Natural killer cell (primary cell): ENCODE measurements at regions not wholly inside any gene's neighbourhood (a gene's known extent, or its start where the extent isn't known, plus 50 kb on each side); places are given as distances from the start of the nearest gene placed in this dataset.

Experiments
- ATAC-seq, 3 donors: fragments of 150-1000 bp in 2 of 3; fragments of 200-7000 bp in 1 of 3; cut with Tn5 transposase; 1 replicate in 1 of 3; 2 replicates in 2 of 3; pipeline ENCODE4 v1.10.0; 2021; ENCODE audit warnings: mild to moderate bottlenecking in 2 of 3, moderate library complexity in 2 of 3
- DNase-seq, 2 donors: peaks; one replicate each; pipeline versions ENCODE4 v3.0.0 to v3.0.0-alpha.2; 2013 to 2021; ENCODE audit warnings: mixed read lengths in 1 of 2
- H3K27ac ChIP-seq: one replicate; pipeline ENCODE4 v1.5.1; 2013; ENCODE audit warnings: mild to moderate bottlenecking, low read length
- H3K27me3 ChIP-seq: one replicate; pipeline ENCODE4 v1.6.1; 2013; ENCODE audit warnings: low read length; ENCODE audit not compliant: control insufficient read depth, insufficient read depth
- H3K36me3 ChIP-seq: one replicate; pipeline ENCODE4 v1.6.1; 2013; ENCODE audit warnings: low read length; ENCODE audit not compliant: control insufficient read depth, insufficient read depth
- H3K4me1 ChIP-seq: one replicate; pipeline ENCODE4 v1.6.1; 2013; ENCODE audit warnings: low read length; ENCODE audit not compliant: control insufficient read depth, insufficient read depth
- H3K4me3 ChIP-seq: one replicate; pipeline ENCODE4 v1.5.1; 2013; ENCODE audit warnings: low read length
- H3K9me3 ChIP-seq: one replicate; pipeline ENCODE4 v1.6.1; 2013; ENCODE audit warnings: low read length; ENCODE audit not compliant: control insufficient read depth, insufficient read depth
- H3K27ac Mint-ChIP-seq, 2 donors: one replicate each; pipeline ENCODE4 v1.8.0; 2022; ENCODE audit warnings: mild to moderate bottlenecking in 2 of 2, mixed read lengths in 2 of 2, moderate library complexity in 1 of 2
- H3K27me3 Mint-ChIP-seq, 2 donors: one replicate each; pipeline ENCODE4 v1.8.0; 2022; ENCODE audit warnings: low read depth in 2 of 2, mixed read lengths in 2 of 2
- H3K36me3 Mint-ChIP-seq: one replicate; pipeline ENCODE4 v1.8.0; 2022; ENCODE audit warnings: mixed read lengths
- H3K4me1 Mint-ChIP-seq, 2 donors: one replicate each; pipeline ENCODE4 v1.8.0; 2022; ENCODE audit warnings: mixed read lengths in 2 of 2
- H3K4me3 Mint-ChIP-seq: one replicate; pipeline ENCODE4 v1.8.0; 2022; ENCODE audit warnings: mild to moderate bottlenecking, moderate library complexity, mixed read lengths
- H3K9me3 Mint-ChIP-seq, 2 donors: one replicate each; pipeline ENCODE4 v1.8.0; 2022; ENCODE audit warnings: mixed read lengths in 2 of 2
- CTCF ChIP-seq: fragments of 200-600 bp; IDR thresholded peaks from one replicate; pipeline ENCODE4 v1.8.0; 2022; ENCODE audit warnings: antibody characterized with exemption
- WGBS: methylation state at CpG from one replicate; pipeline ENCODE4 v1.1.7; 2013; ENCODE audit warnings: missing lambda C conversion rate; ENCODE audit not compliant: insufficient coverage; 5-methylcytosine and 5-hydroxymethylcytosine counted together
- intact Hi-C: fragments of 100-400 bp; cut with micrococcal nuclease; formaldehyde crosslinking; loops from one replicate; pipeline ENCODE4 v1.14.2; 2022

GRCh38 chr4:181146051-181146450, 1097.2 kb upstream of the TENM3 start:
- ATAC-seq (no peak), DNase-seq (no peak)
- Histone ChIP-seq H3K4me3 (no peak overlapping the region), H3K27ac (no peak overlapping the region), H3K9me3 (no peaks in the 10 kb centered on the region), H3K36me3 (no peaks in the 10 kb centered on the region), H3K27me3 (no peaks in the 10 kb centered on the region), H3K4me1 (no peaks in the 10 kb centered on the region)
- no peaks in the 10 kb centered on the region for H3K9me3 Mint-ChIP-seq
- no peak overlapping the region for H3K4me3 Mint-ChIP-seq
- no peak overlapping the region for H3K27ac Mint-ChIP-seq
- H3K27me3 Mint-ChIP-seq = no peaks in the 10 kb centered on the region
- no peak for TF ChIP-seq CTCF
- WGBS = 90% methylated on average over 1 of the region's 1 CpG
- H3K36me3 Mint-ChIP-seq = no peaks in the 10 kb centered on the region
- intact Hi-C loops = no loop called here
- no peaks in the 10 kb centered on the region for H3K4me1 Mint-ChIP-seq

DNA sequence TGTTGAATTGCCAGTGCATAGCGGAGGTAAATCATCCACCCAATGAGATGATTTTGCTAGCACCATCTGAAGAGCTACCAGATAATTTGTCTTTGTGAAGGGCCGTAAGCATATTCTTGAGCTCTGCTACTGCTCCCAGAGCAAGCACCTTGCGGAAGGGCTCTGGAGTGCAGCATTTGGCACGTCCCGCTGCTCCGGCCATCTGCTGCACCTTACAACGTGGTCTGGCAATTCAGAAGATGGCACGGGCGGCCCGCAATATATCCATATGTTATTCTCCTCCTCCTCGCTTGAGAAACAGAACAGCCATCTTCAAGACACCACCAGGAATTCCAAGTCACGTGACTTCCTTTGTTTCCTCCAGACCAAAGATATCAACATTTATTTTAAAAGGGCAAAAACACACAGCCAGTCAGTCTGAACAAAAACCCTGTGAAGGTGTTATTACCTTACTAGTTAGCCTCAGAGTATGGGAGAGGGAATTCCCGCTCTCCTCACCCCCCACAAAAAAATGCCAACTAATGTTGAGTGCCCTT, 1095.7 kb upstream of the TENM3 start:
- no peak for ATAC-seq
- Mint-ChIP-seq H3K36me3 (no peaks in the 10 kb centered on the region), H3K27ac (no peak overlapping the region), H3K4me3 (no peak overlapping the region), H3K9me3 (no peaks in the 10 kb centered on the region), H3K27me3 (no peaks in the 10 kb centered on the region), H3K4me1 (no peaks in the 10 kb centered on the region)
- Histone ChIP-seq H3K9me3 (no peaks in the 10 kb centered on the region), H3K36me3 (no peaks in the 10 kb centered on the region), H3K27ac (no peak overlapping the region), H3K4me1 (no peaks in the 10 kb centered on the region), H3K4me3 (no peak overlapping the region), H3K27me3 (no peaks in the 10 kb centered on the region)
- no peak for DNase-seq
- WGBS = 87% methylated on average over 12 of the region's 13 CpGs
- TF ChIP-seq CTCF = no peak
- intact Hi-C loops = no loop called here

DNA sequence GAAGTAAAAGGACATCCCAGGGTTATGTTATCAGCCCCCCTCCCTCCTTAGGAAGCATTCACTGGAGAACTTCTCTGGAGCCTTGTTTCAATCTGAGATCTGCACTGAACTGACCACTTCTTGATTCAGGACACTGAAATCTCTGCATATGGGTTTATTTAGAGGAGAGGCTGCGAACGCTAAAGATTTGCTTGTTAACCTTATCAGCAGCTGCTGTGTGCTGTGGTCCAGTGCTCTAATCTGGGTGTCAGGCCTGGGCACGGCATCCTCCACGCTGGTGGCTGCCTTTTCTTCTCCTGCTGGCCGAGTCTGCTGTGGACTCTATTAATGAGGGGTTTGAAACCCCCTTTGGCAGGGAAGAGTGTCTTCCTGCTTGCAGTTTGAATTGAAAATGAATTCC, 1094.7 kb upstream of the TENM3 start:
- DNase-seq = no peak
- Mint-ChIP-seq H3K9me3 (peaks cover 0 to 3% of the 10 kb centered on the region in 2 donors), H3K4me3 (no peak overlapping the region), H3K27ac (no peak overlapping the region), H3K36me3 (no peaks in the 10 kb centered on the region), H3K27me3 (no peaks in the 10 kb centered on the region), H3K4me1 (no peaks in the 10 kb centered on the region)
- no peak for TF ChIP-seq CTCF
- 87% methylated on average over 4 of the region's 5 CpGs for WGBS
- Histone ChIP-seq H3K4me3 (no peak overlapping the region), H3K4me1 (no peaks in the 10 kb centered on the region), H3K36me3 (no peaks in the 10 kb centered on the region), H3K27ac (no peak overlapping the region), H3K9me3 (no peaks in the 10 kb centered on the region), H3K27me3 (no peaks in the 10 kb centered on the region)
- ATAC-seq = no peak
- intact Hi-C loops = no loop called here

GRCh38 chr4:181150191-181150590, 1093.0 kb upstream of the TENM3 start:
- no peaks in the 10 kb centered on the region for H3K4me1 Mint-ChIP-seq
- DNase-seq (no peak), ATAC-seq (no peak)
- 83% methylated on average over 4 of the region's 4 CpGs for WGBS
- H3K27me3 ChIP-seq = no peaks in the 10 kb centered on the region
- no peak overlapping the region for H3K4me3 ChIP-seq
- H3K9me3 Mint-ChIP-seq = peaks cover 6 to 7% of the 10 kb centered on the region in 2 donors
- H3K27ac ChIP-seq = no peak overlapping the region
- no peak overlapping the region for H3K27ac Mint-ChIP-seq
- TF ChIP-seq CTCF = no peak
- H3K36me3 Mint-ChIP-seq = no peaks in the 10 kb centered on the region
- intact Hi-C loops = no loop called here
- H3K4me3 Mint-ChIP-seq = no peak overlapping the region
- H3K9me3 ChIP-seq = no peaks in the 10 kb centered on the region
- H3K27me3 Mint-ChIP-seq = no peaks in the 10 kb centered on the region
- H3K36me3 ChIP-seq = no peaks in the 10 kb centered on the region
- H3K4me1 ChIP-seq = no peaks in the 10 kb centered on the region
